Activated CD4-positive, alpha-beta T cell treated with anti-CD3 and anti-CD28 coated beads, Interleukin-2, Interleukin-4, amounts not matched to agents 100 ng/mL and 50 ng/mL, durations not matched to agents 16 hours and 8 hours (primary cell): ENCODE measurements at regions not wholly inside any gene's neighbourhood (a gene's known extent, or its start where the extent isn't known, plus 50 kb on each side); places are given as distances from the start of the nearest gene placed in this dataset.

Source experiments
- DNase-seq: peaks from one replicate; pipeline ENCODE4 v3.0.0-alpha.2; 2020; ENCODE audit warnings: low spot score

- DNase-seq = no peak
Observed at GRCh38 chr17:77488531-77489238, 347.9 kb downstream of the SEC14L1 start.

- DNase-seq = no peak
Observed at GRCh38 chr17:77489239-77489892, 348.6 kb downstream of the SEC14L1 start.

GRCh38 chr17:77489893-77490255 is 349.1 kb downstream of the SEC14L1 start:
- DNase-seq = no peak

- DNase-seq = no peak
Observed at GRCh38 chr17:77490361-77491183, 349.8 kb downstream of the SEC14L1 start.

- DNase-seq = no peak
Observed at GRCh38 chr17:77491921-77492445, 351.2 kb downstream of the SEC14L1 start.

- no peak for DNase-seq
Observed at GRCh38 chr17:77492446-77493237, 351.9 kb downstream of the SEC14L1 start.

- no peak for DNase-seq
Observed at GRCh38 chr17:77493238-77493820, 352.6 kb downstream of the SEC14L1 start.

- no peak for DNase-seq
Observed at GRCh38 chr17:77493901-77494663, 353.3 kb downstream of the SEC14L1 start.

- DNase-seq = peak; percentile 77
Observed at GRCh38 chr17:77494664-77495435, 354.1 kb downstream of the SEC14L1 start.

- DNase-seq = no peak
Observed at GRCh38 chr17:77495575-77495974, 354.8 kb downstream of the SEC14L1 start.

GRCh38 chr17:77496401-77496801 is 355.6 kb downstream of the SEC14L1 start:
- no peak for DNase-seq

- DNase-seq = no peak
Observed at GRCh38 chr17:77496831-77497577, 356.2 kb downstream of the SEC14L1 start.

GRCh38 chr17:77497578-77497934 is 356.8 kb downstream of the SEC14L1 start:
- DNase-seq = no peak

GRCh38 chr17:77498091-77498741 is 357.4 kb downstream of the SEC14L1 start:
- DNase-seq = no peak

GRCh38 chr17:77498791-77499698 is 358.3 kb downstream of the SEC14L1 start:
- DNase-seq = no peak

GRCh38 chr17:77499699-77500435 is 359.1 kb downstream of the SEC14L1 start:
- no peak for DNase-seq

- peak; percentile 24 for DNase-seq
Observed at GRCh38 chr17:77501101-77501566, 360.4 kb downstream of the SEC14L1 start.
